SK-N-SH (cell line): ENCODE measurements at regions not wholly inside any gene's neighbourhood (a gene's known extent, or its start where the extent isn't known, plus 50 kb on each side); places are given as distances from the start of the nearest gene placed in this dataset.

Source experiments
- CTCF ChIA-PET: fragments of 300-600, 350-600 bp; formaldehyde crosslinking; extraction: SDS; loops from one replicate; lab custom pipeline; 2021; lab: Yijun Ruan, JAX
- POLR2A ChIA-PET: fragments of 350-600 bp; sonication (Branson Sonifier 250); formaldehyde crosslinking; extraction: SDS; loops from one replicate; lab custom pipeline; 2020; ENCODE audit warnings: antibody characterized with exemption, inconsistent platforms; lab: Yijun Ruan, JAX
- DNase-seq: peaks from one replicate; pipeline ENCODE4 v3.0.0; 2012
- H2AFZ ChIP-seq: fragments of 200-600 bp; sonication (generic); 2 replicates; pipeline ENCODE4 v1.8.1; 2016; ENCODE audit warnings: antibody characterized with exemption, mild to moderate bottlenecking, low read depth
- H3F3A ChIP-seq: fragments of 200-600 bp; sonication (generic); replicated peaks from 2 replicates; pipeline ENCODE3; 2016; ENCODE audit warnings: antibody characterized with exemption, mild to moderate bottlenecking; ENCODE audit not compliant: insufficient read depth
- H3K27ac ChIP-seq, 2 experiments: fragments of 200-500 bp in 1 of 2; fragments of 200-600 bp in 1 of 2; sonication (Bioruptor generic) in 1 of 2; sonication (generic), shearing (Covaris generic) in 1 of 2; 2 replicates each; pipeline versions ENCODE4 v1.5.1 to v1.6.1; 2014 to 2016; ENCODE audit warnings: low read depth in 2 of 2, inconsistent platforms in 1 of 2, low read length in 1 of 2, mild to moderate bottlenecking in 1 of 2, mixed read lengths in 1 of 2
- H3K27me3 ChIP-seq: fragments of 200-600 bp; sonication (generic), shearing (Covaris generic); 2 replicates; pipeline ENCODE4 v1.6.1; 2016; ENCODE audit warnings: mixed run types; ENCODE audit not compliant: insufficient read depth
- H3K36me3 ChIP-seq, 2 experiments: fragments of 200-500 bp in 1 of 2; fragments of 200-600 bp in 1 of 2; sonication (Bioruptor generic) in 1 of 2; sonication (generic) in 1 of 2; replicated peaks in 1 of 2; 2 replicates each; pipeline versions ENCODE3 to v1.5.1; 2014 to 2016; ENCODE audit warnings: low read length in 1 of 2, mild to moderate bottlenecking in 1 of 2; ENCODE audit not compliant: insufficient read depth in 2 of 2, control insufficient read depth in 1 of 2
- H3K4me1 ChIP-seq, 2 experiments: fragments of 200-500 bp in 1 of 2; fragments of 200-600 bp in 1 of 2; sonication (Bioruptor generic) in 1 of 2; sonication (generic), shearing (Covaris generic) in 1 of 2; 2 replicates each; pipeline versions ENCODE4 v1.5.1 to v1.6.1; 2014 to 2016; ENCODE audit warnings: low read depth in 1 of 2, low read length in 1 of 2, mixed run types in 1 of 2; ENCODE audit not compliant: insufficient read depth in 2 of 2, control insufficient read depth in 1 of 2
- H3K4me2 ChIP-seq: fragments of 200-600 bp; sonication (generic), shearing (Covaris generic); 2 replicates; pipeline ENCODE4 v1.6.1; 2017; ENCODE audit warnings: mixed run types
- H3K4me3 ChIP-seq, 2 experiments: fragments of 200-500 bp in 1 of 2; fragments of 200-600 bp in 1 of 2; sonication (Bioruptor generic) in 1 of 2; sonication (generic), shearing (Covaris generic) in 1 of 2; 2 replicates each; pipeline versions ENCODE4 v1.5.1 to v1.8.1; 2014 to 2016; ENCODE audit warnings: low read depth in 2 of 2, inconsistent platforms in 1 of 2, low read length in 1 of 2, mild to moderate bottlenecking in 1 of 2, mixed read lengths in 1 of 2, moderate library complexity in 1 of 2
- H3K79me2 ChIP-seq: fragments of 200-600 bp; sonication (generic); 2 replicates; pipeline ENCODE4 v1.8.1; 2017; ENCODE audit warnings: mild to moderate bottlenecking; ENCODE audit not compliant: insufficient read depth
- H3K9ac ChIP-seq: fragments of 200-600 bp; sonication (generic); 2 replicates; pipeline ENCODE4 v1.6.1; 2017; ENCODE audit warnings: mixed run types
- H3K9me2 ChIP-seq: fragments of 200-600 bp; sonication (generic); 2 replicates; pipeline ENCODE4 v1.6.1; 2017; ENCODE audit warnings: mixed run types
- H3K9me3 ChIP-seq: fragments of 200-600 bp; sonication (generic); 2 replicates; pipeline ENCODE4 v1.6.1; 2017; ENCODE audit warnings: mixed run types, mild to moderate bottlenecking, moderate library complexity
- H4K20me1 ChIP-seq: fragments of 200-600 bp; sonication (generic); 2 replicates; pipeline ENCODE4 v1.6.1; 2017; ENCODE audit warnings: mild to moderate bottlenecking, mixed run types; ENCODE audit not compliant: insufficient read depth
- CTCF ChIP-seq: fragments of 200-600 bp; sonication (generic); IDR thresholded peaks from 2 replicates; pipeline ENCODE4 v1.6.1; 2017; ENCODE audit warnings: antibody characterized with exemption, mild to moderate bottlenecking, moderate library complexity
- ELF1 ChIP-seq: IDR thresholded peaks from 2 replicates; pipeline ENCODE4 v1.4.0; 2012
- FOSL2 ChIP-seq: IDR thresholded peaks from 2 replicates; pipeline ENCODE4 v1.4.0; 2012; ENCODE audit warnings: low read depth, mild to moderate bottlenecking, moderate library complexity, borderline replicate concordance
- FOXJ3 ChIP-seq: sonication (generic); formaldehyde crosslinking; IDR thresholded peaks from 2 replicates; pipeline ENCODE4 v1.5.1; 2020; ENCODE audit warnings: mild to moderate bottlenecking, missing genetic modification reagents
- GATA2 ChIP-seq: sonication (generic); formaldehyde crosslinking; IDR thresholded peaks from 2 replicates; pipeline ENCODE4 v1.5.0; 2020; ENCODE audit warnings: mild to moderate bottlenecking, missing genetic modification reagents
- IRF3 ChIP-seq: fragments of 150-350 bp; IDR thresholded peaks from 2 replicates; pipeline ENCODE4 v1.6.1; 2016; ENCODE audit warnings: mild to moderate bottlenecking, low read depth, low read length
- JUND ChIP-seq: IDR thresholded peaks from 2 replicates; pipeline ENCODE4 v1.4.0; 2012
- NRF1 ChIP-seq: IDR thresholded peaks from 2 replicates; pipeline ENCODE4 v1.6.1; 2012; ENCODE audit warnings: low read depth, mild to moderate bottlenecking, low read length
- PBX3 ChIP-seq: IDR thresholded peaks from 2 replicates; pipeline ENCODE4; 2012
- POLR2AphosphoS5 ChIP-seq: IDR thresholded peaks from 2 replicates; pipeline ENCODE4 v1.6.1; 2012; ENCODE audit warnings: low read depth, low read length
- REST ChIP-seq: IDR thresholded peaks from 2 replicates; pipeline ENCODE4 v1.6.1; 2012; ENCODE audit warnings: mild to moderate bottlenecking, low read depth, low read length, moderate library complexity
- RFX5 ChIP-seq: IDR thresholded peaks from 2 replicates; pipeline ENCODE4 v1.6.1; 2012; ENCODE audit warnings: mild to moderate bottlenecking, improper control_type of control experiment, low read length
- RXRA ChIP-seq: IDR thresholded peaks from 2 replicates; pipeline ENCODE4 v1.4.0; 2012; ENCODE audit warnings: low read depth, mild to moderate bottlenecking, borderline replicate concordance
- TAF1 ChIP-seq: IDR thresholded peaks from 2 replicates; pipeline ENCODE4 v1.6.1; 2012; ENCODE audit warnings: low read depth, mild to moderate bottlenecking, low read length, moderate library complexity, borderline replicate concordance
- TCF12 ChIP-seq: IDR thresholded peaks from 2 replicates; pipeline ENCODE4 v1.4.0; 2012
- TEAD4 ChIP-seq: IDR thresholded peaks from 2 replicates; pipeline ENCODE4 v1.4.0; 2012; ENCODE audit warnings: mild to moderate bottlenecking, borderline replicate concordance; ENCODE audit not compliant: insufficient read depth
- WGBS: methylation state at CpG from one replicate; pipeline ENCODE4 v1.1.6; 2017; ENCODE audit warnings: low lambda C conversion rate; 5-methylcytosine and 5-hydroxymethylcytosine counted together

GRCh38 chr12:105855361-105856047, 283.2 kb downstream of the NUAK1 start:
- H3K9me3 ChIP-seq: no peaks in the 10 kb centered on the region
- no peak overlapping the region for H3K4me3 ChIP-seq
- no peaks in the 10 kb centered on the region for H3K27me3 ChIP-seq
- H3K36me3 ChIP-seq: no peaks in the 10 kb centered on the region
- H4K20me1 ChIP-seq: no peaks in the 10 kb centered on the region
- H3K4me1 ChIP-seq: no peaks in the 10 kb centered on the region
- H3K27ac ChIP-seq: no peak overlapping the region
- no peak overlapping the region for H3K4me2 ChIP-seq
- H3F3A ChIP-seq: no peaks in the 10 kb centered on the region
- no peaks in the 10 kb centered on the region for H3K9me2 ChIP-seq
- POLR2A ChIA-PET: no interaction called here
- DNase-seq: no peak
- CTCF ChIA-PET: no interaction called here
- H3K79me2 ChIP-seq: no peaks in the 10 kb centered on the region
- 66% methylated on average over 3 of the region's 3 CpGs for WGBS
- no peak overlapping the region for H2AFZ ChIP-seq
- no peak overlapping the region for H3K9ac ChIP-seq
- TF ChIP-seq TCF12 (no peak), JUND (no peak), REST (no peak), IRF3 (no peak), TAF1 (no peak), TEAD4 (no peak), POLR2AphosphoS5 (no peak), CTCF (no peak), GATA2 (no peak)

- POLR2A ChIA-PET: no interaction called here
- H3K9ac ChIP-seq: no peak overlapping the region
- TF ChIP-seq TAF1 (no peak), POLR2AphosphoS5 (no peak), FOSL2 (no peak), NRF1 (no peak), GATA2 (no peak), ELF1 (no peak), IRF3 (no peak), RFX5 (no peak), FOXJ3 (CRISPR knock-in tag) (no peak), RXRA (no peak), PBX3 (no peak)
- H3K27ac ChIP-seq: no peak overlapping the region
- H3K4me2 ChIP-seq: no peak overlapping the region
- DNase-seq: no peak
- H4K20me1 ChIP-seq: no peaks in the 10 kb centered on the region
- H3K79me2 ChIP-seq: no peaks in the 10 kb centered on the region
- WGBS: 39% methylated on average over 2 of the region's 2 CpGs
- no peaks in the 10 kb centered on the region for H3K36me3 ChIP-seq
- H3K9me2 ChIP-seq: no peaks in the 10 kb centered on the region
- H2AFZ ChIP-seq: no peak overlapping the region
- H3K4me3 ChIP-seq: no peak overlapping the region
- H3K27me3 ChIP-seq: no peaks in the 10 kb centered on the region
- CTCF ChIA-PET: no interaction called here
- no peaks in the 10 kb centered on the region for H3K4me1 ChIP-seq
- no peaks in the 10 kb centered on the region for H3F3A ChIP-seq
- H3K9me3 ChIP-seq: no peaks in the 10 kb centered on the region
Observed at GRCh38 chr12:105856048-105856405, 282.7 kb downstream of the NUAK1 start.
